Aorta (tissue), 5 donors: ENCODE measurements at regions not wholly inside any gene's neighbourhood (a gene's known extent, or its start where the extent isn't known, plus 50 kb on each side); places are given as distances from the start of the nearest gene placed in this dataset.

Experiments used
- ATAC-seq: fragments of 200-7000 bp; cut with Tn5 transposase; one replicate; pipeline ENCODE4 v1.9.1; 2022; ENCODE audit warnings: moderate library complexity; ENCODE audit not compliant: low FRiP score
- DNase-seq, 2 donors: peaks; one replicate each; pipeline ENCODE4 v3.0.0-alpha.2; 2020
- H3K27ac ChIP-seq, 2 donors: one replicate each; pipeline ENCODE4 v1.5.1; 2013; ENCODE audit warnings: low read length in 2 of 2, mild to moderate bottlenecking in 2 of 2, moderate library complexity in 2 of 2, control low read depth in 1 of 2, inconsistent platforms in 1 of 2, low read depth in 1 of 2
- H3K27me3 ChIP-seq, 2 donors: one replicate each; pipeline ENCODE4 v1.6.1; 2013; ENCODE audit warnings: control low read depth in 1 of 2, low read length in 1 of 2, mild to moderate bottlenecking in 1 of 2, moderate library complexity in 1 of 2; ENCODE audit not compliant: insufficient read depth in 2 of 2, control insufficient read depth in 1 of 2
- H3K36me3 ChIP-seq, 2 donors: one replicate each; pipeline ENCODE4 v1.6.1; 2013; ENCODE audit warnings: control low read depth in 1 of 2, low read length in 1 of 2, mild to moderate bottlenecking in 1 of 2; ENCODE audit not compliant: insufficient read depth in 2 of 2, control insufficient read depth in 1 of 2
- H3K4me1 ChIP-seq, 2 donors: one replicate each; pipeline ENCODE4 v1.6.1; 2013; ENCODE audit warnings: low read length in 2 of 2, control low read depth in 1 of 2, mild to moderate bottlenecking in 1 of 2, moderate library complexity in 1 of 2; ENCODE audit not compliant: insufficient read depth in 2 of 2, control insufficient read depth in 1 of 2
- H3K4me3 ChIP-seq, 2 donors: one replicate each; pipeline ENCODE4 v1.5.1; 2013; ENCODE audit warnings: low read length in 2 of 2, control low read depth in 1 of 2, mild to moderate bottlenecking in 1 of 2
- H3K9me3 ChIP-seq: one replicate; pipeline ENCODE4 v1.6.1; 2013; ENCODE audit warnings: mild to moderate bottlenecking, low read length; ENCODE audit not compliant: control insufficient read depth
- WGBS, 2 donors: extraction: QIAGEN DNeasy Blood & Tissue Kit; methylation state at CpG; one replicate each; pipeline ENCODE4 v1.1.7; 2013; 5-methylcytosine and 5-hydroxymethylcytosine counted together
- intact Hi-C, 2 donors: fragments of 100-400 bp; cut with DNase I; formaldehyde crosslinking; loops; one replicate each; pipeline versions ENCODE4 v1.14.2 to v1.15.0; 2022
- donor health status: healthy with polysubstance abuse.
- donor health status: Bipolar disorder and iron deficiency.
- donor health status: DM: no; HTN: no; CAD: no.
- donor health status: DM: no; HTN: no; CAD: no.
- donor health status: DM: yes; HTN: yes; CAD: no.

- H3K4me1 ChIP-seq, result no peaks in the 10 kb centered on the region
- ATAC-seq (no peak), DNase-seq (no peak)
- H3K9me3 ChIP-seq, result no peaks in the 10 kb centered on the region
- no peak overlapping the region for H3K4me3 ChIP-seq
- WGBS, 2 donors, result 84 to 86% methylated on average over 1 of the region's 1 CpG
- H3K36me3 ChIP-seq, result no peaks in the 10 kb centered on the region
- no peaks in the 10 kb centered on the region for H3K27me3 ChIP-seq
- intact Hi-C loops, result no loop called here
- H3K27ac ChIP-seq, result no peak overlapping the region
Observed at GRCh38 chr3:25945836-25946235, 155.9 kb downstream of the OXSM start.

GRCh38 chr3:25952133-25952532 lies 162.2 kb downstream of the OXSM start:
- no peak for ATAC-seq
- DNase-seq, result no peak
- intact Hi-C loops, result no loop called here

GRCh38 chr3:25957026-25957425 lies 167.1 kb downstream of the OXSM start:
- H3K36me3 ChIP-seq, result no peaks in the 10 kb centered on the region
- H3K4me1 ChIP-seq, result no peaks in the 10 kb centered on the region
- H3K4me3 ChIP-seq, result no peak overlapping the region
- no peak for ATAC-seq
- H3K27me3 ChIP-seq, result no peaks in the 10 kb centered on the region
- DNase-seq, result no peak
- H3K9me3 ChIP-seq, result peaks cover 2% of the 10 kb centered on the region
- H3K27ac ChIP-seq, result no peak overlapping the region
- intact Hi-C loops, result no loop called here

More at GRCh38 chr3:25952133-25952532, 162.2 kb downstream of the OXSM start:
- Histone ChIP-seq H3K4me1 (no peaks in the 10 kb centered on the region), H3K27me3 (no peaks in the 10 kb centered on the region), H3K27ac (no peak overlapping the region), H3K4me3 (no peak overlapping the region), H3K36me3 (no peaks in the 10 kb centered on the region), H3K9me3 (no peaks in the 10 kb centered on the region)
- WGBS, 2 donors, result 77 to 87% methylated on average over 2 of the region's 2 CpGs

GRCh38 chr3:25960776-25961175 lies 170.9 kb downstream of the OXSM start:
- 95 to 100% methylated on average over 1 of the region's 1 CpG for WGBS, 2 donors

GRCh38 chr3:25962255-25962654 lies 172.4 kb downstream of the OXSM start:
- H3K4me1 ChIP-seq, result peaks cover 0 to 1% of the 10 kb centered on the region in 2 donors
- no peak overlapping the region for H3K4me3 ChIP-seq
- no peak for DNase-seq
- H3K27me3 ChIP-seq, result no peaks in the 10 kb centered on the region
- 86 to 93% methylated on average over 4 of the region's 4 CpGs for WGBS, 2 donors
- H3K36me3 ChIP-seq, result no peaks in the 10 kb centered on the region
- intact Hi-C loops, result no loop called here
- no peak for ATAC-seq
- peaks cover 2% of the 10 kb centered on the region for H3K9me3 ChIP-seq
- H3K27ac ChIP-seq, result no peak overlapping the region

More at GRCh38 chr3:25960776-25961175, 170.9 kb downstream of the OXSM start:
- ATAC-seq (no peak), DNase-seq (no peak)
- no peaks in the 10 kb centered on the region for H3K27me3 ChIP-seq
- H3K27ac ChIP-seq, result no peak overlapping the region
- no peak overlapping the region for H3K4me3 ChIP-seq
- H3K4me1 ChIP-seq, result peaks cover 0 to 1% of the 10 kb centered on the region in 2 donors
- intact Hi-C loops, result no loop called here
- no peaks in the 10 kb centered on the region for H3K36me3 ChIP-seq
- H3K9me3 ChIP-seq, result peaks cover 2% of the 10 kb centered on the region

GRCh38 chr3:25964141-25964540 lies 174.3 kb downstream of the OXSM start:
- WGBS, 2 donors, result 0 to 3% methylated on average over 2 of the region's 2 CpGs
- Histone ChIP-seq H3K9me3 (peaks cover 2% of the 10 kb centered on the region), H3K4me3 (no peak overlapping the region), H3K27me3 (no peaks in the 10 kb centered on the region), H3K4me1 (peaks cover 0 to 1% of the 10 kb centered on the region in 2 donors), H3K36me3 (no peaks in the 10 kb centered on the region), H3K27ac (no peak overlapping the region)
- intact Hi-C loops, result no loop called here
- DNase-seq, result no peak
- no peak for ATAC-seq

- WGBS, 2 donors, result 91 to 92% methylated on average over 5 of the region's 5 CpGs
- DNase-seq (no peak), ATAC-seq (no peak)
- Histone ChIP-seq H3K27me3 (no peaks in the 10 kb centered on the region), H3K4me1 (peaks cover 0 to 1% of the 10 kb centered on the region in 2 donors), H3K4me3 (no peak overlapping the region), H3K36me3 (no peaks in the 10 kb centered on the region), H3K27ac (no peak overlapping the region), H3K9me3 (peaks cover 1% of the 10 kb centered on the region)
- intact Hi-C loops, result no loop called here
Observed at GRCh38 chr3:25967385-25967784, 177.5 kb downstream of the OXSM start.

- Histone ChIP-seq H3K36me3 (no peaks in the 10 kb centered on the region), H3K4me3 (no peak overlapping the region), H3K9me3 (peaks cover 1% of the 10 kb centered on the region), H3K27ac (no peak overlapping the region), H3K27me3 (no peaks in the 10 kb centered on the region), H3K4me1 (no peaks in the 10 kb centered on the region)
- intact Hi-C loops, result no loop called here
- WGBS, 2 donors, result 84 to 93% methylated on average over 2 of the region's 2 CpGs
- no peak for DNase-seq
- no peak for ATAC-seq
Observed at GRCh38 chr3:25971736-25972135, 181.8 kb downstream of the OXSM start.

GRCh38 chr3:25973122-25973521 lies 183.2 kb downstream of the OXSM start:
- no peaks in the 10 kb centered on the region for H3K27me3 ChIP-seq
- no peaks in the 10 kb centered on the region for H3K4me1 ChIP-seq
- 55 to 58% methylated on average over 1 of the region's 1 CpG for WGBS, 2 donors
- ATAC-seq (no peak), DNase-seq (no peak)
- no peak overlapping the region for H3K4me3 ChIP-seq
- intact Hi-C loops, result no loop called here
- H3K9me3 ChIP-seq, result peaks cover 1% of the 10 kb centered on the region
- no peaks in the 10 kb centered on the region for H3K36me3 ChIP-seq
- no peak overlapping the region for H3K27ac ChIP-seq
